HG02610 (cell line): ENCODE measurements at regions not wholly inside any gene's neighbourhood (a gene's known extent, or its start where the extent isn't known, plus 50 kb on each side); places are given as distances from the start of the nearest gene placed in this dataset.

Experiments used
- ATAC-seq: cut with Tn5 transposase; IDR thresholded peaks from one replicate; pipeline ENCODE4 v1.9.1; 2021; ENCODE audit warnings: mild to moderate bottlenecking, moderate library complexity; ENCODE audit not compliant: unreplicated experiment

GRCh38 chr20:16175322-16175961 lies 397.8 kb downstream of the KIF16B start:
- ATAC-seq, result peak; percentile 68

GRCh38 chr20:16174311-16174710 lies 398.9 kb downstream of the KIF16B start:
- no peak for ATAC-seq

- ATAC-seq, result no peak
Measured at GRCh38 chr20:16173044-16173443, 400.2 kb downstream of the KIF16B start.

- ATAC-seq, result no peak
Measured at GRCh38 chr20:16171180-16171579, 402.1 kb downstream of the KIF16B start.

- ATAC-seq, result no peak
Measured at GRCh38 chr20:16170406-16170971, 402.8 kb downstream of the KIF16B start.

- no peak for ATAC-seq
Measured at GRCh38 chr20:16167423-16168130, 405.7 kb downstream of the KIF16B start.

GRCh38 chr20:16166737-16167136 lies 406.5 kb downstream of the KIF16B start:
- ATAC-seq, result no peak

- peak; percentile 43 for ATAC-seq
Measured at GRCh38 chr20:16158976-16159286, 414.3 kb downstream of the KIF16B start.

GRCh38 chr20:16158090-16158975 lies 414.9 kb downstream of the KIF16B start:
- ATAC-seq, result peak; percentile 83

GRCh38 chr20:16147916-16148315 lies 425.3 kb downstream of the KIF16B start:
- ATAC-seq, result no peak

GRCh38 chr20:16147216-16147615 lies 426.0 kb downstream of the KIF16B start:
- ATAC-seq, result no peak

- no peak for ATAC-seq
Measured at GRCh38 chr20:16145919-16146318, 427.3 kb downstream of the KIF16B start.

- no peak for ATAC-seq
Measured at GRCh38 chr20:16143596-16143995, 429.7 kb downstream of the KIF16B start.

- no peak for ATAC-seq
Measured at GRCh38 chr20:16135630-16136029, 437.6 kb downstream of the KIF16B start.

- ATAC-seq, result no peak
Measured at GRCh38 chr20:16132036-16132798, 441.0 kb downstream of the KIF16B start.

GRCh38 chr20:16129411-16129810 lies 443.8 kb downstream of the KIF16B start:
- no peak for ATAC-seq

GRCh38 chr20:16128538-16129106 lies 444.6 kb downstream of the KIF16B start:
- ATAC-seq, result no peak

- ATAC-seq, result no peak
Measured at GRCh38 chr20:16125816-16126215, 447.4 kb downstream of the KIF16B start.

- ATAC-seq, result no peak
Measured at GRCh38 chr20:16124911-16125776, 448.1 kb downstream of the KIF16B start.
